Transverse colon (tissue), 4 donors: ENCODE measurements at regions not wholly inside any gene's neighbourhood (a gene's known extent, or its start where the extent isn't known, plus 50 kb on each side); places are given as distances from the start of the nearest gene placed in this dataset.

Source experiments
- DNase-seq: peaks from one replicate; pipeline ENCODE4 v3.0.0-alpha.2; 2019
- H3K27ac ChIP-seq, 4 donors: fragments of 200-600 bp; sonication (generic); 2 replicates each; pipeline ENCODE4 v1.5.1; 2016 to 2018; ENCODE audit warnings: inconsistent platforms in 4 of 4
- H3K27me3 ChIP-seq: fragments of 200-600 bp; sonication (generic); 2 replicates; pipeline ENCODE4 v1.5.1; 2017; ENCODE audit warnings: inconsistent platforms
- H3K36me3 ChIP-seq, 4 donors: fragments of 200-600 bp; sonication (generic); 2 replicates each; pipeline ENCODE4 v1.5.1; 2017 to 2019; ENCODE audit warnings: inconsistent platforms in 4 of 4
- H3K4me1 ChIP-seq, 4 donors: fragments of 200-600 bp; sonication (generic); 2 replicates each; pipeline ENCODE4 v1.5.1; 2017 to 2020; ENCODE audit warnings: inconsistent platforms in 4 of 4
- H3K4me3 ChIP-seq, 4 donors: fragments of 200-600 bp; sonication (generic); 1 replicate in 1 of 4; 2 replicates in 3 of 4; pipeline versions ENCODE4 v1.5.1 to v1.6.1; 2017 to 2019; ENCODE audit warnings: inconsistent platforms in 4 of 4
- H3K9me3 ChIP-seq, 2 donors: fragments of 200-600 bp; sonication (generic); 2 replicates each; pipeline ENCODE4 v1.5.1; 2017 to 2019; ENCODE audit warnings: inconsistent platforms in 2 of 2
- EP300 ChIP-seq: sonication (generic); formaldehyde crosslinking; IDR thresholded peaks from one replicate; pipeline ENCODE4 v1.6.1; 2017; ENCODE audit warnings: antibody characterized with exemption, low read depth
- POLR2A ChIP-seq: fragments of 450-650 bp; IDR thresholded peaks from one replicate; pipeline ENCODE4 v1.6.1; 2016; ENCODE audit warnings: antibody characterized with exemption, mild to moderate bottlenecking, moderate library complexity
- POLR2AphosphoS5 ChIP-seq, 3 donors: sonication (generic); formaldehyde crosslinking; IDR thresholded peaks; one replicate each; pipeline ENCODE4 v1.6.1; 2016; ENCODE audit warnings: antibody characterized with exemption in 3 of 3
- WGBS, 2 donors: methylation state at CpG; one replicate each; pipeline ENCODE4 v1.1.5; 2018; ENCODE audit warnings: low coverage in 1 of 2; 5-methylcytosine and 5-hydroxymethylcytosine counted together
- in situ Hi-C, 4 donors: fragments of 200-750 bp; cut with MboI; loops; one replicate each; pipeline versions ENCODE4 v1.15.0 to v1.15.1; 2017; ENCODE audit warnings: low sequenced_read_pairs in 3 of 4, low pct_ligation_motif_present in 1 of 4, low pct_unique_long_range_greater_than_20kb in 1 of 4
- intact Hi-C: fragments of 100-400 bp; cut with DNase I; formaldehyde crosslinking; loops from one replicate; pipeline ENCODE4 v1.15.1; 2023; ENCODE audit warnings: low total_unique reads
- TF ChIP-seq, protein P1 (sequence below), 5 experiments: fragments of 200-600 bp in 3 of 5; fragments of 450-650 bp in 2 of 5; sonication (generic) in 3 of 5; IDR thresholded peaks; 1 replicate in 2 of 5; 2 replicates in 3 of 5; pipeline ENCODE4 v1.5.1; 2016 to 2017; ENCODE audit warnings: antibody characterized with exemption in 5 of 5, inconsistent platforms in 3 of 5, mild to moderate bottlenecking in 2 of 5, moderate library complexity in 1 of 5

GRCh38 chr5:18244309-18244708, 610.0 kb downstream of the TAF11L14 start:
- intact Hi-C loops = no loop called here
- TF ChIP-seq POLR2AphosphoS5 (IDR thresholded peaks at IDR 0.05) = no peak
- no peak for TF ChIP-seq POLR2A
- no peak for TF ChIP-seq EP300
- TF ChIP-seq, protein P1, sequence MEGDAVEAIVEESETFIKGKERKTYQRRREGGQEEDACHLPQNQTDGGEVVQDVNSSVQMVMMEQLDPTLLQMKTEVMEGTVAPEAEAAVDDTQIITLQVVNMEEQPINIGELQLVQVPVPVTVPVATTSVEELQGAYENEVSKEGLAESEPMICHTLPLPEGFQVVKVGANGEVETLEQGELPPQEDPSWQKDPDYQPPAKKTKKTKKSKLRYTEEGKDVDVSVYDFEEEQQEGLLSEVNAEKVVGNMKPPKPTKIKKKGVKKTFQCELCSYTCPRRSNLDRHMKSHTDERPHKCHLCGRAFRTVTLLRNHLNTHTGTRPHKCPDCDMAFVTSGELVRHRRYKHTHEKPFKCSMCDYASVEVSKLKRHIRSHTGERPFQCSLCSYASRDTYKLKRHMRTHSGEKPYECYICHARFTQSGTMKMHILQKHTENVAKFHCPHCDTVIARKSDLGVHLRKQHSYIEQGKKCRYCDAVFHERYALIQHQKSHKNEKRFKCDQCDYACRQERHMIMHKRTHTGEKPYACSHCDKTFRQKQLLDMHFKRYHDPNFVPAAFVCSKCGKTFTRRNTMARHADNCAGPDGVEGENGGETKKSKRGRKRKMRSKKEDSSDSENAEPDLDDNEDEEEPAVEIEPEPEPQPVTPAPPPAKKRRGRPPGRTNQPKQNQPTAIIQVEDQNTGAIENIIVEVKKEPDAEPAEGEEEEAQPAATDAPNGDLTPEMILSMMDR (IDR thresholded peaks at IDR 0.05) = no peak
- no peaks in the 10 kb centered on the region for H3K4me1 ChIP-seq
- H3K4me3 ChIP-seq = no peak overlapping the region
- no peaks in the 10 kb centered on the region for H3K27me3 ChIP-seq
- DNase-seq = no peak
- in situ Hi-C loops = no loop called here
- H3K9me3 ChIP-seq = no peaks in the 10 kb centered on the region
- no peak overlapping the region for H3K27ac ChIP-seq
- H3K36me3 ChIP-seq = no peaks in the 10 kb centered on the region

DNA sequence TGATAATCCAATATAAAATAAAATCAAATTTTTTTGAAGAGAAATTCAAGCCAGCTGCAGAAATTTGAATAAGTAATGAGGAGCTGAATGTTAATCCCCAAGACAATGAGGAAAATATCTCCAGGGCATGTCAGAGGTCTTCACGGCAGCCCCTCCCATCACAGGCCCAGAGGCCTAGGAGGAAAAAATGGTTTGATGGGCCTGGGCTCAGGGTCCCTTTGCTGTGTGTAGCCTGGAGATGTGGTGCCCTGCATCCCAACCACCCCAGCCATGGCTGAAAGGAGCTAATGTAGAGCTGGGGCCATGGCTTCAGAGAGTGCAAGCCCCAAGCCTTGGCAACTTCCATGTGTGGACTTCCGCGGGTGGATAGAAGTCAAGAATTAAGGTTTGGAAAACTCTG, 618.3 kb downstream of the TAF11L14 start:
- no peaks in the 10 kb centered on the region for H3K4me1 ChIP-seq
- no peak overlapping the region for H3K4me3 ChIP-seq
- no peak for DNase-seq
- TF ChIP-seq EP300 = no peak
- TF ChIP-seq, protein P1 (IDR thresholded peaks at IDR 0.05) = no peak
- in situ Hi-C loops (no loop called here), intact Hi-C loops (no loop called here)
- peaks cover 4 to 6% of the 10 kb centered on the region in 2 donors for H3K9me3 ChIP-seq
- H3K27ac ChIP-seq = no peak overlapping the region
- H3K36me3 ChIP-seq = no peaks in the 10 kb centered on the region
- WGBS, 2 donors = 92 to 100% methylated on average over 1 to 3 of the region's 3 CpGs
- no peaks in the 10 kb centered on the region for H3K27me3 ChIP-seq

GRCh38 chr5:18264126-18264882, 630.0 kb downstream of the TAF11L14 start:
- no peak for TF ChIP-seq POLR2A
- no peak for TF ChIP-seq POLR2AphosphoS5 (IDR thresholded peaks at IDR 0.05)
- TF ChIP-seq EP300 = no peak
- TF ChIP-seq, protein P1 (IDR thresholded peaks at IDR 0.05) = no peak
- in situ Hi-C loops (no loop called here), intact Hi-C loops (no loop called here)
- no peak overlapping the region for H3K27ac ChIP-seq
- H3K9me3 ChIP-seq = no peaks in the 10 kb centered on the region
- H3K27me3 ChIP-seq = no peaks in the 10 kb centered on the region
- no peaks in the 10 kb centered on the region for H3K4me1 ChIP-seq
- H3K4me3 ChIP-seq = no peak overlapping the region
- no peaks in the 10 kb centered on the region for H3K36me3 ChIP-seq
- 76 to 89% methylated on average over 2 to 3 of the region's 3 CpGs for WGBS, 2 donors
- no peak for DNase-seq

- TF ChIP-seq, protein P1 (IDR thresholded peaks at IDR 0.05) = no peak
- TF ChIP-seq POLR2AphosphoS5 (IDR thresholded peaks at IDR 0.05) = no peak
- no peak for TF ChIP-seq EP300
- no peak for TF ChIP-seq POLR2A
- Histone ChIP-seq H3K4me3 (no peak overlapping the region), H3K4me1 (no peaks in the 10 kb centered on the region), H3K36me3 (no peaks in the 10 kb centered on the region), H3K9me3 (no peaks in the 10 kb centered on the region), H3K27ac (no peak overlapping the region), H3K27me3 (no peaks in the 10 kb centered on the region)
- no peak for DNase-seq
- in situ Hi-C loops = no loop called here
- intact Hi-C loops = no loop called here
- WGBS, 2 donors = 71 to 84% methylated on average over 4 of the region's 4 CpGs
These were observed 636.5 kb downstream of the TAF11L14 start for GRCh38 chr5:18270635-18271338.
